Cardiac fibroblast (primary cell): ENCODE measurements at regions not wholly inside any gene's neighbourhood (a gene's known extent, or its start where the extent isn't known, plus 50 kb on each side); places are given as distances from the start of the nearest gene placed in this dataset.
A peak's percentile ranks its signal among the peaks of the same experiment; 100 is the strongest.

Experiments
- DNase-seq, 2 donors: peaks; one replicate each; pipeline versions ENCODE4 v3.0.0 to v3.0.0-alpha.2; 2010; ENCODE audit warnings: low read depth in 2 of 2
- H3K4me3 ChIP-seq, 2 donors: replicated peaks in 1 of 2; 1 replicate in 1 of 2; 2 replicates in 1 of 2; pipeline ENCODE4 v1.5.1; 2011; ENCODE audit warnings: low read depth in 2 of 2, low read length in 2 of 2, mild to moderate bottlenecking in 2 of 2, moderate library complexity in 1 of 2
- TF ChIP-seq, protein P1 (sequence below): IDR thresholded peaks from one replicate; pipeline ENCODE4 v1.5.1; 2011; ENCODE audit warnings: low read depth, mild to moderate bottlenecking, low read length, inconsistent platforms

- TF ChIP-seq, protein P1, sequence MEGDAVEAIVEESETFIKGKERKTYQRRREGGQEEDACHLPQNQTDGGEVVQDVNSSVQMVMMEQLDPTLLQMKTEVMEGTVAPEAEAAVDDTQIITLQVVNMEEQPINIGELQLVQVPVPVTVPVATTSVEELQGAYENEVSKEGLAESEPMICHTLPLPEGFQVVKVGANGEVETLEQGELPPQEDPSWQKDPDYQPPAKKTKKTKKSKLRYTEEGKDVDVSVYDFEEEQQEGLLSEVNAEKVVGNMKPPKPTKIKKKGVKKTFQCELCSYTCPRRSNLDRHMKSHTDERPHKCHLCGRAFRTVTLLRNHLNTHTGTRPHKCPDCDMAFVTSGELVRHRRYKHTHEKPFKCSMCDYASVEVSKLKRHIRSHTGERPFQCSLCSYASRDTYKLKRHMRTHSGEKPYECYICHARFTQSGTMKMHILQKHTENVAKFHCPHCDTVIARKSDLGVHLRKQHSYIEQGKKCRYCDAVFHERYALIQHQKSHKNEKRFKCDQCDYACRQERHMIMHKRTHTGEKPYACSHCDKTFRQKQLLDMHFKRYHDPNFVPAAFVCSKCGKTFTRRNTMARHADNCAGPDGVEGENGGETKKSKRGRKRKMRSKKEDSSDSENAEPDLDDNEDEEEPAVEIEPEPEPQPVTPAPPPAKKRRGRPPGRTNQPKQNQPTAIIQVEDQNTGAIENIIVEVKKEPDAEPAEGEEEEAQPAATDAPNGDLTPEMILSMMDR, result no peak
- no peak overlapping the region for H3K4me3 ChIP-seq
- DNase-seq, result peak; percentile 62 to 85
These were observed 547.8 kb upstream of the TBL1XR1 start for GRCh38 chr3:177744873-177745606.

- DNase-seq, result peak in 1 of 2 donors; percentile 40
- H3K4me3 ChIP-seq, result no peak overlapping the region
- TF ChIP-seq, protein P1, result no peak
These were observed 548.3 kb upstream of the TBL1XR1 start for GRCh38 chr3:177745607-177746005.

DNA sequence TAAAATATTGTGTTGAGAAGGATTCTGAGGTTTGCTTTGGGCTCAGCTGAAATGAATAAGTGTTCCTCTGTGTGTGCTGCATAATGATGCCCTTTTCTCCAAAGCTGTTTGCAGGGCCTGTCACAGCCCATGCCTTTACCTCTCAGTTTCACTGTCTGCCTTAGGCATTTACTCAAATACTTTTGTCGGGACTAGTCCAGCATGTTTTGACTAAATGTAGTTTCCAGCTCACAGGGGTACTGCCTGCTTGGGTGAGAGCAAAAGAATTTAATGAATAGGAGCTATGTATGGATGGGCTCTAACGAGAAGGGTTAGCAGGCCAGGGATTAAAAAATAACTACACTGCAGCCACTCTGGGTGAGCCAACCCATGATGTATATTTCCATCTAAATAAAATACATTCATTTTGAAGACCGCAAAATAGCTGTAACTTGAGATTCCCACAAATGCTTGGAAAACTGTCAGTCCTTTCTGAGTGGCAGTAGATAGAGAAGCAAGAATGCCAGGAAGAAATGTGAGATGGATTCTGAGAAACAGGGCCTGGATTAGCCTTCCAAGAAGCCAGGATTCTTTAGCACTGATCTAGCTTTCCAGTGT, 549.2 kb upstream of the TBL1XR1 start:
- TF ChIP-seq, protein P1, result no peak
- DNase-seq, result peak in 1 of 2 donors; percentile 43
- H3K4me3 ChIP-seq, result no peak overlapping the region

GRCh38 chr3:177749836-177750235, 552.6 kb upstream of the TBL1XR1 start:
- DNase-seq, result no peak
- no peak overlapping the region for H3K4me3 ChIP-seq
- TF ChIP-seq, protein P1, result no peak

DNA sequence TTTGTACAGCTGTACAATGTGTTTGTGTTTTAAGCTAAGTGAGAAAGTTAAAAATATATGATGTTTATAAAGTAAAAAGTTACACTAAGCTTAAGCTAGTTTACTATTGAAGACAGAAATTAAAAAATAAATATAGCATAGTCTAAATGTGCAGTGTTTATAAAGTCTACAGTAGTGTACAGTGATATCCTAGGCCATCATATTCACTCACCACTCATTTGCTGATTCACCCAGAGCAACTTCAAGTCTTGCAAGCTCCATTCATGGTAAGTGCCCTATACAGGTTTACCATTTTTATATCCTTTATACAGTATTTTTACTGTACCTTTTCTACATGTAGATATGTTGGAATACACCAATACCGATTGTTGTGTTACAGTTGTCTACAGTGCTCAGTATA, 553.2 kb upstream of the TBL1XR1 start:
- no peak for DNase-seq
- no peak overlapping the region for H3K4me3 ChIP-seq
- TF ChIP-seq, protein P1, result no peak

DNA sequence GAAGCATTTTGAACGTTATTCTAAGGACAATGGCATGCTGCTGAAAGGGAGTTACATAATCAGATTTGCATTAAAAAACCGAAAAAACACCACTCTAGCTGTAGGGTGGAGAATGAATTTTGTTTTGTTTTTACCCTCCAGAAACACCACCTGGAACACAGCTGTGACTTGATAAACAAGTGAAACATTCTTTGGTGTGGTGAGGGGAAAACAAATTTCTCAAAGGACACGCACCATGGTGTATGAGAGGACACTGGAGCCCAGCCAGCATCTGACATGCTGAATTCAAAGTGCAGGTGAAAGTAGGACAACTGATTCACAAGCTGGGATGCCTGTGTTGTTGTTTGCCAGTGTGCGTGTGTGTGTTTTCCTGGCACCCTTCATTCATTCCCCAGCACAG, 554.5 kb upstream of the TBL1XR1 start:
- TF ChIP-seq, protein P1, result no peak
- H3K4me3 ChIP-seq, result no peak overlapping the region
- peak in 1 of 2 donors; percentile 28 for DNase-seq
